SK-N-SH (cell line): ENCODE measurements at regions not wholly inside any gene's neighbourhood (a gene's known extent, or its start where the extent isn't known, plus 50 kb on each side); places are given as distances from the start of the nearest gene placed in this dataset.

Experiments used
- CTCF ChIA-PET: fragments of 300-600, 350-600 bp; formaldehyde crosslinking; extraction: SDS; loops from one replicate; lab custom pipeline; 2021; lab: Yijun Ruan, JAX
- POLR2A ChIA-PET: fragments of 350-600 bp; sonication (Branson Sonifier 250); formaldehyde crosslinking; extraction: SDS; loops from one replicate; lab custom pipeline; 2020; ENCODE audit warnings: antibody characterized with exemption, inconsistent platforms; lab: Yijun Ruan, JAX
- DNase-seq: peaks from one replicate; pipeline ENCODE4 v3.0.0; 2012
- H2AFZ ChIP-seq: fragments of 200-600 bp; sonication (generic); 2 replicates; pipeline ENCODE4 v1.8.1; 2016; ENCODE audit warnings: antibody characterized with exemption, mild to moderate bottlenecking, low read depth
- H3F3A ChIP-seq: fragments of 200-600 bp; sonication (generic); replicated peaks from 2 replicates; pipeline ENCODE3; 2016; ENCODE audit warnings: antibody characterized with exemption, mild to moderate bottlenecking; ENCODE audit not compliant: insufficient read depth
- H3K27ac ChIP-seq, 2 experiments: fragments of 200-500 bp in 1 of 2; fragments of 200-600 bp in 1 of 2; sonication (Bioruptor generic) in 1 of 2; sonication (generic), shearing (Covaris generic) in 1 of 2; 2 replicates each; pipeline versions ENCODE4 v1.5.1 to v1.6.1; 2014 to 2016; ENCODE audit warnings: low read depth in 2 of 2, inconsistent platforms in 1 of 2, low read length in 1 of 2, mild to moderate bottlenecking in 1 of 2, mixed read lengths in 1 of 2
- H3K27me3 ChIP-seq: fragments of 200-600 bp; sonication (generic), shearing (Covaris generic); 2 replicates; pipeline ENCODE4 v1.6.1; 2016; ENCODE audit warnings: mixed run types; ENCODE audit not compliant: insufficient read depth
- H3K36me3 ChIP-seq, 2 experiments: fragments of 200-500 bp in 1 of 2; fragments of 200-600 bp in 1 of 2; sonication (Bioruptor generic) in 1 of 2; sonication (generic) in 1 of 2; replicated peaks in 1 of 2; 2 replicates each; pipeline versions ENCODE3 to v1.5.1; 2014 to 2016; ENCODE audit warnings: low read length in 1 of 2, mild to moderate bottlenecking in 1 of 2; ENCODE audit not compliant: insufficient read depth in 2 of 2, control insufficient read depth in 1 of 2
- H3K4me1 ChIP-seq, 2 experiments: fragments of 200-500 bp in 1 of 2; fragments of 200-600 bp in 1 of 2; sonication (Bioruptor generic) in 1 of 2; sonication (generic), shearing (Covaris generic) in 1 of 2; 2 replicates each; pipeline versions ENCODE4 v1.5.1 to v1.6.1; 2014 to 2016; ENCODE audit warnings: low read depth in 1 of 2, low read length in 1 of 2, mixed run types in 1 of 2; ENCODE audit not compliant: insufficient read depth in 2 of 2, control insufficient read depth in 1 of 2
- H3K4me2 ChIP-seq: fragments of 200-600 bp; sonication (generic), shearing (Covaris generic); 2 replicates; pipeline ENCODE4 v1.6.1; 2017; ENCODE audit warnings: mixed run types
- H3K4me3 ChIP-seq, 2 experiments: fragments of 200-500 bp in 1 of 2; fragments of 200-600 bp in 1 of 2; sonication (Bioruptor generic) in 1 of 2; sonication (generic), shearing (Covaris generic) in 1 of 2; 2 replicates each; pipeline versions ENCODE4 v1.5.1 to v1.8.1; 2014 to 2016; ENCODE audit warnings: low read depth in 2 of 2, inconsistent platforms in 1 of 2, low read length in 1 of 2, mild to moderate bottlenecking in 1 of 2, mixed read lengths in 1 of 2, moderate library complexity in 1 of 2
- H3K79me2 ChIP-seq: fragments of 200-600 bp; sonication (generic); 2 replicates; pipeline ENCODE4 v1.8.1; 2017; ENCODE audit warnings: mild to moderate bottlenecking; ENCODE audit not compliant: insufficient read depth
- H3K9ac ChIP-seq: fragments of 200-600 bp; sonication (generic); 2 replicates; pipeline ENCODE4 v1.6.1; 2017; ENCODE audit warnings: mixed run types
- H3K9me2 ChIP-seq: fragments of 200-600 bp; sonication (generic); 2 replicates; pipeline ENCODE4 v1.6.1; 2017; ENCODE audit warnings: mixed run types
- H3K9me3 ChIP-seq: fragments of 200-600 bp; sonication (generic); 2 replicates; pipeline ENCODE4 v1.6.1; 2017; ENCODE audit warnings: mixed run types, mild to moderate bottlenecking, moderate library complexity
- H4K20me1 ChIP-seq: fragments of 200-600 bp; sonication (generic); 2 replicates; pipeline ENCODE4 v1.6.1; 2017; ENCODE audit warnings: mild to moderate bottlenecking, mixed run types; ENCODE audit not compliant: insufficient read depth
- ELF1 ChIP-seq: IDR thresholded peaks from 2 replicates; pipeline ENCODE4 v1.4.0; 2012
- EP300 ChIP-seq, 2 experiments: IDR thresholded peaks; 2 replicates each; pipeline versions ENCODE4 v1.4.0 to v1.6.1; 2012; ENCODE audit warnings: borderline replicate concordance in 1 of 2, low read depth in 1 of 2, low read length in 1 of 2
- EZH2phosphoT487 ChIP-seq: fragments of 200-600 bp; sonication (generic); IDR thresholded peaks from 2 replicates; pipeline ENCODE4 v1.6.1; 2017; ENCODE audit warnings: low read depth, mixed run types, mild to moderate bottlenecking, antibody characterized with exemption, moderate library complexity, borderline replicate concordance
- FOSL2 ChIP-seq: IDR thresholded peaks from 2 replicates; pipeline ENCODE4 v1.4.0; 2012; ENCODE audit warnings: low read depth, mild to moderate bottlenecking, moderate library complexity, borderline replicate concordance
- GABPA ChIP-seq: IDR thresholded peaks from 2 replicates; pipeline ENCODE4 v1.4.0; 2012; ENCODE audit warnings: low read depth, mild to moderate bottlenecking
- GATA2 ChIP-seq: sonication (generic); formaldehyde crosslinking; IDR thresholded peaks from 2 replicates; pipeline ENCODE4 v1.5.0; 2020; ENCODE audit warnings: mild to moderate bottlenecking, missing genetic modification reagents
- JUND ChIP-seq: IDR thresholded peaks from 2 replicates; pipeline ENCODE4 v1.4.0; 2012
- NFIC ChIP-seq: IDR thresholded peaks from 2 replicates; pipeline ENCODE4 v1.4.0; 2012; ENCODE audit warnings: borderline replicate concordance
- NRF1 ChIP-seq: IDR thresholded peaks from 2 replicates; pipeline ENCODE4 v1.6.1; 2012; ENCODE audit warnings: low read depth, mild to moderate bottlenecking, low read length
- PBX3 ChIP-seq: IDR thresholded peaks from 2 replicates; pipeline ENCODE4; 2012
- REST ChIP-seq: IDR thresholded peaks from 2 replicates; pipeline ENCODE4 v1.6.1; 2012; ENCODE audit warnings: mild to moderate bottlenecking, low read depth, low read length, moderate library complexity
- TEAD4 ChIP-seq: IDR thresholded peaks from 2 replicates; pipeline ENCODE4 v1.4.0; 2012; ENCODE audit warnings: mild to moderate bottlenecking, borderline replicate concordance; ENCODE audit not compliant: insufficient read depth
- YY1 ChIP-seq: IDR thresholded peaks from 2 replicates; pipeline ENCODE4 v1.4.0; 2012; ENCODE audit warnings: low read depth, mild to moderate bottlenecking
- ZBTB33 ChIP-seq: IDR thresholded peaks from 2 replicates; pipeline ENCODE4 v1.4.0; 2012; ENCODE audit warnings: low read depth, borderline replicate concordance
- WGBS: methylation state at CpG from one replicate; pipeline ENCODE4 v1.1.6; 2017; ENCODE audit warnings: low lambda C conversion rate; 5-methylcytosine and 5-hydroxymethylcytosine counted together

GRCh38 chr13:73335944-73336343 lies 277.1 kb downstream of the KLF5 start:
- Histone ChIP-seq H3K36me3 (no peaks in the 10 kb centered on the region), H3K9me2 (no peaks in the 10 kb centered on the region), H4K20me1 (no peaks in the 10 kb centered on the region), H3K9ac (no peak overlapping the region)
- TF ChIP-seq TEAD4: no peak
- TF ChIP-seq, all 33 proteins: peak for 0
- Histone ChIP-seq H3K27ac (no peak overlapping the region), H3K4me1 (peaks cover 0 to 6% of the 10 kb centered on the region in 2 experiments; a peak in 2 of 4 replicates), H3K4me2 (no peak overlapping the region), H2AFZ (no peak overlapping the region), H3K27me3 (no peaks in the 10 kb centered on the region), H3K4me3 (no peak overlapping the region), H3F3A (no peaks in the 10 kb centered on the region), H3K79me2 (no peaks in the 10 kb centered on the region), H3K9me3 (no peaks in the 10 kb centered on the region)
- WGBS: 91% methylated on average over 7 of the region's 7 CpGs
- no peak for DNase-seq
- CTCF ChIA-PET: no interaction called here
- POLR2A ChIA-PET: no interaction called here

- H3K4me3 ChIP-seq: no peak overlapping the region
- no peak overlapping the region for H3K4me2 ChIP-seq
- POLR2A ChIA-PET: no interaction called here
- H3F3A ChIP-seq: no peaks in the 10 kb centered on the region
- WGBS: 46% methylated on average over 5 of the region's 5 CpGs
- no peaks in the 10 kb centered on the region for H3K79me2 ChIP-seq
- TF ChIP-seq FOSL2 (peak; percentile 19; the same call in 1 of the 2 replicates), REST (no peak), JUND (0 out of 2 replicates have a peak, but pooled peaks have one; percentile 11), GABPA (no peak)
- H2AFZ ChIP-seq: peak overlapping the region; percentile 50
- no peaks in the 10 kb centered on the region for H4K20me1 ChIP-seq
- no peaks in the 10 kb centered on the region for H3K27me3 ChIP-seq
- no peak overlapping the region for H3K9ac ChIP-seq
- H3K9me2 ChIP-seq: no peaks in the 10 kb centered on the region
- peaks cover 0 to 6% of the 10 kb centered on the region in 2 experiments; a peak in 2 of 4 replicates for H3K4me1 ChIP-seq
- DNase-seq: no peak
- H3K27ac ChIP-seq: no peak overlapping the region; a peak in 1 of 4 replicates
- no peaks in the 10 kb centered on the region for H3K36me3 ChIP-seq
- no peaks in the 10 kb centered on the region for H3K9me3 ChIP-seq
- CTCF ChIA-PET: no interaction called here
Measured at GRCh38 chr13:73335210-73335609, 276.4 kb downstream of the KLF5 start.

GRCh38 chr13:73334445-73334844 lies 275.6 kb downstream of the KLF5 start:
- H3K4me3 ChIP-seq: no peak overlapping the region
- no peaks in the 10 kb centered on the region for H3K36me3 ChIP-seq
- no peaks in the 10 kb centered on the region for H3F3A ChIP-seq
- no peak overlapping the region for H3K27ac ChIP-seq
- no peaks in the 10 kb centered on the region for H3K9me3 ChIP-seq
- no peak overlapping the region for H3K4me2 ChIP-seq
- WGBS: 79% methylated on average over 4 of the region's 4 CpGs
- no peaks in the 10 kb centered on the region for H3K9me2 ChIP-seq
- H3K79me2 ChIP-seq: no peaks in the 10 kb centered on the region
- no peak overlapping the region for H2AFZ ChIP-seq
- H3K27me3 ChIP-seq: no peaks in the 10 kb centered on the region
- peaks cover 0 to 6% of the 10 kb centered on the region in 2 experiments; a peak in 2 of 4 replicates for H3K4me1 ChIP-seq
- CTCF ChIA-PET: no interaction called here
- DNase-seq: no peak
- POLR2A ChIA-PET: no interaction called here
- H3K9ac ChIP-seq: no peak overlapping the region
- H4K20me1 ChIP-seq: no peaks in the 10 kb centered on the region
- no peak for TF ChIP-seq EZH2phosphoT487
- TF ChIP-seq NRF1: no peak
- no peak for TF ChIP-seq PBX3
- no peak for TF ChIP-seq NFIC
- no peak for TF ChIP-seq EP300 (IDR thresholded peaks at IDR 0.05; ENCODE audit: borderline replicate concordance in 1 of 2, low read depth in 1 of 2, low read length in 1 of 2)
- TF ChIP-seq ELF1: no peak
- TF ChIP-seq YY1: no peak
- TF ChIP-seq ZBTB33: no peak
- no peak for TF ChIP-seq GATA2 (CRISPR knock-in tag)
